NCI-H1694 (cell line): ENCODE measurements at regions not wholly inside any gene's neighbourhood (a gene's known extent, or its start where the extent isn't known, plus 50 kb on each side); places are given as distances from the start of the nearest gene placed in this dataset.

Experiments
- DNase-seq: peaks from one replicate; lab custom pipeline; 2025; lab: John Stamatoyannopoulos, UW

- DNase-seq = no peak
These were observed 52.0 kb upstream of the NPTX2 start for GRCh38 chr7:98565103-98565502.

GRCh38 chr7:98562871-98563495 lies 54.1 kb upstream of the NPTX2 start:
- no peak for DNase-seq

GRCh38 chr7:98562381-98562823 lies 54.7 kb upstream of the NPTX2 start:
- DNase-seq = no peak

GRCh38 chr7:98559958-98560357 lies 57.1 kb upstream of the NPTX2 start:
- DNase-seq = no peak

GRCh38 chr7:98559219-98559618 lies 57.9 kb upstream of the NPTX2 start:
- DNase-seq = no peak

GRCh38 chr7:98557538-98558031 lies 59.5 kb upstream of the NPTX2 start:
- DNase-seq = peak; percentile 63

GRCh38 chr7:98556288-98556687 lies 60.8 kb upstream of the NPTX2 start:
- peak; percentile 64 for DNase-seq

- no peak for DNase-seq
These were observed 61.7 kb upstream of the NPTX2 start for GRCh38 chr7:98555403-98555802.

GRCh38 chr7:98553666-98554065 lies 63.4 kb upstream of the NPTX2 start:
- DNase-seq = no peak

- DNase-seq = no peak
These were observed 65.3 kb upstream of the NPTX2 start for GRCh38 chr7:98551611-98552273.

- DNase-seq = no peak
These were observed 68.1 kb upstream of the NPTX2 start for GRCh38 chr7:98548971-98549370.

GRCh38 chr7:98548370-98548769 lies 68.7 kb upstream of the NPTX2 start:
- DNase-seq = no peak

GRCh38 chr7:98541101-98541500 lies 76.0 kb upstream of the NPTX2 start:
- DNase-seq = no peak

GRCh38 chr7:98539865-98540264 lies 77.2 kb upstream of the NPTX2 start:
- no peak for DNase-seq

GRCh38 chr7:98536803-98537202 lies 80.3 kb upstream of the NPTX2 start:
- no peak for DNase-seq

GRCh38 chr7:98534493-98534892 lies 82.6 kb upstream of the NPTX2 start:
- no peak for DNase-seq

GRCh38 chr7:98531717-98532116 lies 85.4 kb upstream of the NPTX2 start:
- no peak for DNase-seq

- no peak for DNase-seq
These were observed 89.0 kb upstream of the NPTX2 start for GRCh38 chr7:98528079-98528478.

GRCh38 chr7:98526059-98526458 lies 91.0 kb upstream of the NPTX2 start:
- DNase-seq = no peak

GRCh38 chr7:98521089-98521692 lies 95.9 kb upstream of the NPTX2 start:
- DNase-seq = no peak

- no peak for DNase-seq
These were observed 96.6 kb upstream of the NPTX2 start for GRCh38 chr7:98520356-98520951.

- DNase-seq = no peak
These were observed 98.7 kb upstream of the NPTX2 start for GRCh38 chr7:98518159-98518947.
